8988T (cell line): ENCODE measurements at regions not wholly inside any gene's neighbourhood (a gene's known extent, or its start where the extent isn't known, plus 50 kb on each side); places are given as distances from the start of the nearest gene placed in this dataset.
"Not testable (repeated sequence)": the region's sequence is repeated elsewhere in the genome, so short reads cannot be mapped to it uniquely, and the experiment has no call there.

Source experiments
- DNase-seq: peaks from one replicate; pipeline ENCODE4 v3.0.0; 2011

DNA sequence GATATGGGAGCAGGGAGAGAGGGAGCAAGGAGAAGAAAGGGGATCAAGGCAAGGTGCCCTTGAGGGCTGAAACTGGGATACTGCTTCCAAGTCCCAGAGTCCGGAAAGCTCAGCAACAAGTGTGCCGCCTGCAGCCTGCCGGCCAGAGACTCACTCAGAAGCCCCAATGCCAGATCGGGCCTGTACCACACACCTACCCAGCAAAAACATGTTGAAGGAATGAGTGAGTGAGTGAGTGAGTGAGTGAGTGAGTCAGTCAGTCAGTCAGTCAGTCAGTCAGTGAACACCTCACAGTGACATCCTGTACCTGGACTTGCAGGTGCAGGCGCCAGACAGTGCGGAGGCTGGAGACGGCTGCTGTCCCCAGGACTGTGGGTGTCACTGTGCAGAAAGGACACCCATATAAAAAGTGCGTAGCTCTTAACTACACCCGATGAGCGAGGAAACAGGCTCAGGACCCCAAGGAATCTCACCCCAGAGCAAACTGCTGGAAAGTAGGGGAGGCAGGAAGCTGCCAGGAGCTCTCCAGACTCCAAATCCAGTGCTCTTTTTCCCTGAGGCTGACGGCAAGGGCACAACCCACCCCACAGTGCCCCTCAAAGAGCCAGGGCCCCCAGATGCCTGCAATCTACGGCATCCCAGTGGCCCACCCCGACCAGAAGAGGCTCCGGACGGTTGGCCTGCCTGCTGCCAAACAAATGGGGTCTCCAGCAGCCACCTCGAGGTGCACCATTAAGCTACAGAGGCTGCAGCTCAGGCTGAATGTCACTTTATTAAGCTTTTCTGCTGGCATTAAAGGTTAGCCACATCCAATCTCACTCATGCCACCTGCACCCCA lies 261.7 kb downstream of the NPHP4 start:
- DNase-seq, result no peak

- no peak for DNase-seq
Measured at GRCh38 chr1:5729636-5730145, 262.5 kb downstream of the NPHP4 start.

DNA sequence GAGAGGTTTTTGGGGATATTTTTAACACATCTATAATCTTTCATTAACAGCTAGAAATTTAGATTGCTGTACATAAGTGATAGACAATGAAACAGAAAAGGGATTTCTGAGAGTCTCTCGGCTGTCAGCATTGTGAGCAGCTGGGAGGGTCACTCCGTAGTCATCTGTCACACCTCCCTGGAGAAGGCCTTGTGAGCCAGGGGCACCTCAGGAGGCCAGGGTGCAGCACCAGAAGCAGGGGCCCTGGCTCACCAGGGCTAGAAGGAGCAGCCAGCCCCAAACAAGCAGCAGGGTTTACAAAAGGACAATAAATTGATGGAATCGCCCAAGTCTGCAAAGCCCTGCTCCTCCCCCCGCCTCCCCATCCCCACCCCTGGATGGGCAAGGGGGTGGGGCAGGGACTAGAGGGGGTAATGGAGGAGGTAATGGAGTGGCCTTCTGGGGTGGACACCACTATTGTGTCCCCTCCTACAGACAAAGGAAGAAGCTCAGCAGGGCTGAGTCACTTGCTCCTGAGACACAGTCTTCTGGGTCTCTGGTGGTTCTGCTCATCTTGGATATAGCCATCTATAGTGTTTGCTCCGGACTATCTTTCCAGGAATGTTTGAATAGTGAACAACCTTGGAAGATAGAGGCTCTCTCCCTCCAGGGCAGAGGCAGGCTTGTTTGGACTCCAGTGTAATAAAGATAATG lies 263.4 kb downstream of the NPHP4 start:
- DNase-seq, result no peak

DNA sequence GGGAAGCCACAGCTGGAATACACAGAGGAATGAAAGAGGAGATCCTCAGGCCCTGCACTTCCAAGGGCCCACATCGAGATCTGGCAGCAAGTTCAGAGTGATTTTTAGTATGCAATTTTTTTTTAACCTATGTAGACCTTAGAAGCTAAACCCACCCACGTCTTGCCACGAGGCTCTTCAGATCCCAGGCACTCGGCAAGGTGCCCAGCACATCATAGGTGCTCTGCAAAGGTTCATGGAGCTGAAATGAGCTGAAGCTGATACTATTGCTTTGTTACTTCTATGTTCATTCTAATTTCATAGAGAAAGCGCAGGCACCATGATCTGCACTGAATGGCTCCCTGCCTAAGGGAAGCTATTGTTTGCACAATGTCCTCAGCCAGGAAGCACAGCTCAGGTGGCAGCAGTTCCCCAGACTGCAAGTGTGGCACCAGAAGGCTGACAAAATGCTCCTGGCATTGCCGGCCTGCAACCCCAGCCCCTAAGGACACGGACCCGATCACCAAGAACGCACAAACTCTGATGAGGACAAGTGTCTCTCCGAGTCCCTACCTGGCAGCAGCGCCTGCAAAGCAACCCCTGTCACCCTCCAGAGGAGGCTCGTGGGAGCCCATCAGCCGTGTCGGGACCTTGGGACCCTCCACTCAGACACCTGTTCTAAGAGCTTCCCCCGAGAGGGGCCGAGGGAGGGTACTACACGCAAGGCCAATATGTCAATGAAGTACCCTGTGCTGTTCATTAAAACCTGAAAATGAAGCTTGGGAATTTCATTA lies 264.2 kb downstream of the NPHP4 start:
- DNase-seq, result no peak

- no peak for DNase-seq
Measured at GRCh38 chr1:5727191-5727590, 265.0 kb downstream of the NPHP4 start.

DNA sequence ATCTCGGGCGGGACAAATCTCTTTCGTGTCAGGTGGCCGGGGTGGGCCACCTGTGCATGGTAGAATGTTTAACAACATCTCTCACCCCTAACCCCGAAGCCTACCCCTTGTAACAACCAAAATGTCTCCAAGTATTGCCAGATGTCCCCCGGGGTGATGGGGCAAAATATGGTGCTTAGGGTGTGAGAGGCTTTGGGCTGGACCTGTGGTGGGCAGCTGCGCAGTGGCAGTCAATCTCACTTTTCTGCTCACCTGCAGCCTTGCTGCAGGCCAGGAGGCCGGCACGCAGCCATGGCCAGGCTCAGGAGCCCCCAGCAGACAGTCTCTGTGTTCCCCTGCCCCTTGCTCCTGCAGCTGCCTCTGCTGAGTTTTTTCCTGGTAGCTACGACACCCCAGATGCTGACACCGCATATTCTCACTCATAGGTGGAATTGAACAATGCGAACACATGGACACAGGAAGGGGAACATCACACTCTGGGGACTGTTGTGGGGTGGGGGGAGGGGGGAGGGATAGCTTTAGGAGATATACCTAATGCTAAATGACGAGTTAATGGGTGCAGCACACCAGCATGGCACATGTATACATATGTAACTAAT lies 265.5 kb downstream of the NPHP4 start:
- DNase-seq, result not testable (repeated sequence)

DNA sequence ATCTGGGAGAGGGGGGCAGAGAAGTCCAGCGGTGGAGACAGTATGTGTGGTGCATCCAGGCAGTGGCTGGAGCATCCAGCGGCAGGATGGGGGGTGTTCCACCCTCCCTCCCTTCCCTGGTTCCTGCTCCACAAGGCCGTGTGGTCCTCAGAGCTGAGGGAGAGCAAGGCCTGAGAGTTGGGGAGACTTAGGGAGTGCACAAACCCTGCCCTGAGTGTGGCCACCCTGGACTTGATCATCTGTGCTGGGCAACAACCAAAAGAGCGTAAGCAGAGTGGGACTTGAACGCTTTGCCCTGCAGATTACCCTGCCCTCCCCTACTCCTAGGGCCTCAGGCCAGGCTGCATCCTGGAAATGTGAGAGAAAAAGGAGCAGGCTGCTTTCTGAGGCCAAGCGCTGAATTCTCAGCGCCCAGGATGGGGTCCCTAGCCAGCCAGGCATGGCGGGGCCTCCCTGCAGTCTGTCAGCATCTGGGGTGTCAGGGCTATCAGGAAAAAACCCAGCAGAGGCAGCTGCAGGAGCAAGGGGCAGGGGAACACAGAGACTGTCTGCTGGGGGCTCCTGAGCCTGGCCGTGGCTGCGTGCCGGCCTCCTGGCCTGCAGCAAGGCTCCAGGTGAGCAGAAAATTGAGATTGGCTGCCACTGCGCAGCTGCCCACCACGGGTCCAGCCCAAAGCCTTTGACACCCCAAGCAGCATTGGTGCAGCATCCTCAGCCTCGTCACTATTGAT lies 266.2 kb downstream of the NPHP4 start:
- DNase-seq, result no peak

DNA sequence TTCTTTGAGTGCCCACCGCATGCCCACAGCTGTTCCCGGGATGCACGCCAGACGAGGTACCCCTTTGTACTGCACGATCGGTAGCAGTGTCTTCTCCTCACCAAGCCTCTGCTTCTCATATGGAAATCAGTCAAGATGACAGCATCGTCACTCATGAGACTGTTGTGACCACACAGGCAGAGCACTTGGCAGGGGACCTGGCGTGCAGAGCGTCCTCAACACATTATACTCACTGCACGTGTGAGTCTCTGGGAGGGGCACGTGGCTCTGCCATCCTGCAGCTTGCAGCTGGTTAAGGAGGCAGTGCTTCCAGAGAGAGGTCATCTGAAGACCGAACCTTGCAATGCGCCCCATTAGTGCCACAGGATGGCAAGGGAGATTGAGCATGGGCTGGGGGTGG lies 266.8 kb downstream of the NPHP4 start:
- DNase-seq, result no peak

DNA sequence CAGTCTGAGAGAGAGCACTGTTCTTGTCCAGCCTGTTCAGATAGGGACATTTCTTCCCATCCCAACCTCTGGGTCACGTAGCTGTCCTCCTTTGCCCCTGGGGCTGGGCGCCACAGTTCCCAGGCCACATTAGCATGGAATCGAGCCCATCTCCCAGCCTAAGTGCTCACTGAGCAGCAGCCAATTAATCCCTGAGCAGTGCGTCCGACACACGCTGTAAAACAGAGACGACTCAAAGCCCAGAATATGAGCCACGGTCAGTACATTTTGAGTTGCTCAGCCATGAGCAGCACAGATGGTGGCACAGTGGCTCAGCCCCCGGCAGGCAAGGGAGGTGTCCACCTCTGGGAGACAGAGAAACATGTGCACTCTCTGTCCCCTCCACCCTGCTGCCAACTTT lies 267.4 kb downstream of the NPHP4 start:
- no peak for DNase-seq

GRCh38 chr1:5722635-5723164 lies 269.5 kb downstream of the NPHP4 start:
- DNase-seq, result no peak

DNA sequence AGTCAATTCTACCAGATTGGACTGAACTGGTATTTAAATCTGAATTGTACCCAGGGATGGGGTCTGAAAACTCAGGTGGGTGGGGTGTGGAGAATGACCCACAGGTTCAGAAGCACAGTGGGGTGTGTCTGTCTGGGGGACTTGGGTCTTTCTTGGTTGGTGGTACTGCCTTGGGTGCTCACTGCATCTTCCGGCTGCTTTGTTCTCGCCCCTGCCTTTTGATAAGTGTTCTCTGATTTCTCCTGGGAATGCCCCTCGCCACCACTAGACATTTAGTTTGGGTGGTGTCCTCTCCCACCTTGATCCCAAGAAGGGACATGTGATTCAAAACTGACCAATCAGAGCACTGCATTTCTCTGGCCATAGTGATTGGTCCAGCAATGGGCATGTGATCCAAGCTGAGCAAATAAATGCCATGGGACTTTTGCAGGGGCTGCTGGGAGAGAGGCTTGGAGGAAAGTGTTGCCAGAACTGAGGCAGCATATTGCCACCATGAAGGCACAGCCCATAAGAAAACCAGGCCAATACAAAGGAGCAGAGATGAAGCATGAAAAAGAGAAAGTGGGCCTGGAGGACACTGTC lies 270.5 kb downstream of the NPHP4 start:
- DNase-seq, result no peak

DNA sequence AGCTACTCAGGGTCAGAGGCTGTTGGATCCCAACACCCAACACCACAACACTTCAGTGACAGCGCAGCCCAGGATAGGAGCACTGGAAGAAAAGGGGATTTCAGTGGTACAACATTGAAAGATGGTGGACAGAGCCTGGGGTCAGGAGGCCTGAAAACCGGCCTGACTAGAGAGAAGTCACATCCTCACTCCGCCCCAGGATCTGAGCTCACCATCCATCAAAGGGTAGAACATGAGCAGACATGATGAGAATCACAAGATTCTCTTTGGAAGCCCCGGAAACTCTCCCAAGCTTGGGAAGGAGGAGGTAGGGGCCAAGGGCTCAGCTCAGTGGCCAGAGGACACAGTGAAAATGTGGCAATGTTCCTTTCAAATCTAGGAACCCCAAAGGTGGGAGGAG lies 271.3 kb downstream of the NPHP4 start:
- DNase-seq, result no peak

GRCh38 chr1:5720484-5720883 lies 271.7 kb downstream of the NPHP4 start:
- no peak for DNase-seq

DNA sequence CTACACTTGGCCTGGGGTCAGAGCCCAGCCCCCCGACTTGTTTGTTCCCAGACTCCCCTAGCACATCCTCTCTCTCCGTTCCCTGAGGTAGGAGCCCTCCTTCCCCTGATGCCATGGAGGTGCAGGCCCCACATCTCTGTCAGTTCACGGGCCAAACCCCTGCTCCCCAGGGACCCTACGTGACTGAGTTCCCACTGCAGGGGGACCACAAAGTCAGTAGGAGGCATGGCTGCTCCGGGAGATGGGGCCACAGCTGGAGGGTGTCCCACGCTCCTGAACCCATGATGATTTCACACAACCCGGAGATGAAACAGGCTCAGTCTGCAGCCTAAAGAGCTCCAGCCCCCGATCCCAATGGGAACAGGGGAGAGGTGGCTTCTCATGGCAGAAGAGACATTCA lies 272.2 kb downstream of the NPHP4 start:
- DNase-seq, result no peak

DNA sequence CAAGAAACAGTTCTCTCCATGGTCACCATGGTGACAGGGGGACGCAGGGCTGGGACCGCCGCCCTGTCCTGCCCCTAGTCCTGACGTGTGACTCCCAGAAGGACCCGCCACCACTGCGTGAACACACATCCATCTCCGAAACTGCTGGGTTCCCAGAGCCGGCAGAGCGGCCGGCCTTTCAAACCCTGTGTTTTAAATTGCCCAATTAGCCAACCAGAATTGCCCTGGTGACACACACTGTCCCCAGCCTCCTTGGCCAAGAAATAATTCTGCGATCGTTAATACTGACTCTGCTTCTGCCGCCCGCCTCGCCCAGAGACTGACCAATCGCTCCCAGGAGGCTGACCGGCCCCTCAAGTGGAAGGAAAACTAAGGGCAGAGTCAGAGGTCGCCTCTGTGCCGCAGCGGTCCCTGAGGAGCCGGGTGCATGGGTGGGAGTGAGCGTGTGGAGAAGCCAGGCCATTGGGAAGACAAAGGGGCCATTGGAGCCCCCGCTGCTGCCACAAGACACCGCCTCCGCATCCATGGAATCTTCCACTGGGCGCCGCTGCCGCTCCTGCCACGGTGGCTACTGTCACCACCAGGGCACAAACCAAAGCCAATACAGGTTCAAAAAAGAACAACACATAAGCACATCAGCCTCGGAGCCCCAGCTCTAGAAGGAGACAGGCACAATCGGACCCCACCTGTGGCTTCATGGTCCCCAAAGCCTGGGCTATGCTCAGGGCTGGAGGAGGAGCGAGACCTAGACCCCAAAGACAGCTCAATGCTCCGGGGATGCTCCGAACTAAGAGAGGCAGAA lies 273.2 kb downstream of the NPHP4 start:
- DNase-seq, result no peak

GRCh38 chr1:5717031-5717682 lies 275.1 kb downstream of the NPHP4 start:
- no peak for DNase-seq

DNA sequence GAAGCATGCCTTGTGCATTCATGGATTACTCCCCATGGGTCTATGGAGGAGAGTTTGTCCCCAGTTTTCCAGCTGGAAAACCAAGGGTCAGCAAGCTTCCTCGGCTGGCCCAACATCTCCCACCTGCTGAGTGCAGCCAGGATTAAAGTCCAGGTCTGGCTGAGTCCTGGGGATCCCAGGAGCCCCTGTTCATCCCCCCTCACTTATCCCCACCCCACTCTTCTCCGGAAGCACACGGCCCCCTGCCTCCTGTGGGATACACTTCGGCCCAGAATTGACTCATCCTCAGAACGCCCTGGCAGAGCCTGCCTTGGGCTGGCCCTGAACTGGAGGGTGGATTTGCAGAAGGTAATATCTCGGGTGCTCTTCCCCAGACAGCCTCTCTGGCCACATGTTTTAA lies 276.1 kb downstream of the NPHP4 start:
- DNase-seq, result no peak

DNA sequence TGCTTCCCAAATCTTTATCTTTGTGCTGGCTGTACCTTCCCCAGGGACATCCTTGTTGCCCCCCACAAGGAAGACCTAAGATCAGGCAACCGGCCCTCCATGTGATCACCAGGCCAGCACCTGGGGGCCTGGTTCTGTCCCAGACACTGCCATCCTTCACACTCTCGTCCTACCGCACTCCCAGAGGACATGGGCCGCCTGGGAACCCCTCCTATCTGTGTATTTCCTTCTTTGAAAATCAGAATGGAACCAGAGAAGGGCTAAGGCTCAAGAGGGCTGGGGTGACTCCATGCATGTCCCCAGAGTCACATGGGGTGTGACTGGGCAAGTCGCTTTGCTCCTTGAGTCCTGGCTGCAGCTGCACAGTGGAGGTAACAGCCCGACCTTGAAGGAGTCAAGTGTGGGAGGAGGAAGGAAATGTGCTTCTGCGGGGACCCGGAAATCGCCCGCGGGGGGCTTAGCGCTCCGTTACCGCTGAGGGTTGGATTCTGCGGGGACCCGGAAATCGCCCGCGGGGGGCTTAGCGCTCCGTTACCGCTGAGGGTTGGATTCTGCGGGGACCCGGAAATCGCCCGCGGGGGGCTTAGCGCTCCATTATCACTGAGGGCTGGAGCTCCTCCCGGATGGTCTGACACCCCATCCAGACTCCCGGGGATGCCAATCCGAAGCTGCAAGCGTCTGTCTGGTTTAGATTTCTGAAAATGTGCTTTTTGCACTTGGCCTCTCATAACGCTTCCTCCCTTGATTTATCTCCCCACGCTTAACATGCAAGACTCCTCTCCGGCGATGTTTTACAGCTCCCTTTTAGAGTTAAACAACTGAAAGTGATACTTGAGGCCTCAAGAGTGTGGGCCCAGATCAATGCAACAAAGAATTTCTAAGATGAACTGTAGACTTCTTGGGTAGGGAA lies 278.9 kb downstream of the NPHP4 start:
- no peak for DNase-seq
